OCI-LY1 (cell line): ENCODE measurements at regions not wholly inside any gene's neighbourhood (a gene's known extent, or its start where the extent isn't known, plus 50 kb on each side); places are given as distances from the start of the nearest gene placed in this dataset.

Experiments
- H2AFZ ChIP-seq: fragments of 200-600 bp; sonication (generic), shearing (Covaris generic); 2 replicates; pipeline ENCODE4 v1.6.0; 2014; ENCODE audit warnings: antibody characterized with exemption, mild to moderate bottlenecking, low read length
- H3F3A ChIP-seq: fragments of 200-600 bp; sonication (generic), shearing (Covaris generic); 2 replicates; pipeline ENCODE4 v1.6.0; 2014; ENCODE audit warnings: mild to moderate bottlenecking, antibody characterized with exemption, low read length, moderate library complexity; ENCODE audit not compliant: insufficient read depth
- H3K27ac ChIP-seq: fragments of 200-600 bp; sonication (generic); 2 replicates; pipeline ENCODE4 v1.5.1; 2014; ENCODE audit warnings: low read length, mixed run types, mild to moderate bottlenecking, low read depth; ENCODE audit not compliant: poor library complexity, severe bottlenecking
- H3K27me3 ChIP-seq: fragments of 200-600 bp; sonication (generic); 2 replicates; pipeline ENCODE4 v1.6.0; 2014; ENCODE audit warnings: antibody characterized with exemption, mild to moderate bottlenecking, low read length, moderate library complexity; ENCODE audit not compliant: insufficient read depth
- H3K36me3 ChIP-seq: fragments of 200-600 bp; sonication (generic); 2 replicates; pipeline ENCODE4 v1.6.1; 2014; ENCODE audit warnings: mild to moderate bottlenecking, antibody characterized with exemption, low read length, moderate library complexity, mixed read lengths; ENCODE audit not compliant: insufficient read depth
- H3K4me1 ChIP-seq: fragments of 200-600 bp; sonication (generic); 2 replicates; pipeline ENCODE4 v1.5.1; 2014; ENCODE audit warnings: mild to moderate bottlenecking, low read length, moderate library complexity; ENCODE audit not compliant: insufficient read depth, severe bottlenecking
- H3K4me2 ChIP-seq: fragments of 200-600 bp; sonication (generic), shearing (Covaris generic); 2 replicates; pipeline ENCODE4 v1.6.1; 2014; ENCODE audit warnings: low read length
- H3K4me3 ChIP-seq: fragments of 200-600 bp; sonication (generic); 2 replicates; pipeline ENCODE4 v1.5.1; 2014; ENCODE audit warnings: low read length, low read depth, mild to moderate bottlenecking, mixed read lengths; ENCODE audit not compliant: poor library complexity, severe bottlenecking
- H3K79me2 ChIP-seq: fragments of 200-600 bp; shearing (Covaris generic); 2 replicates; pipeline ENCODE4 v1.6.1; 2016; ENCODE audit warnings: mixed run types, low read length, mixed read lengths; ENCODE audit not compliant: insufficient read depth
- H3K9ac ChIP-seq: fragments of 200-600 bp; sonication (generic), shearing (Covaris generic); 2 replicates; pipeline ENCODE4 v1.6.1; 2014; ENCODE audit warnings: mild to moderate bottlenecking, low read length, mixed read lengths
- H3K9me2 ChIP-seq: fragments of 200-600 bp; sonication (generic), shearing (Covaris generic); 2 replicates; pipeline ENCODE4 v1.6.1; 2014; ENCODE audit warnings: low read depth, mild to moderate bottlenecking, low read length, mixed read lengths
- H3K9me3 ChIP-seq: fragments of 200-600 bp; shearing (Covaris generic); 2 replicates; pipeline ENCODE4 v1.6.1; 2014; ENCODE audit warnings: low read length, mixed read lengths
- H4K20me1 ChIP-seq: fragments of 200-600 bp; sonication (generic), shearing (Covaris generic); 2 replicates; pipeline ENCODE4 v1.6.0; 2016; ENCODE audit warnings: mild to moderate bottlenecking, low read length; ENCODE audit not compliant: insufficient read depth
- EZH2 ChIP-seq: fragments of 200-600 bp; sonication (generic), shearing (Covaris generic); IDR thresholded peaks from 2 replicates; pipeline ENCODE4 v1.8.0; 2017; ENCODE audit warnings: borderline replicate concordance, mixed run types, mild to moderate bottlenecking, antibody characterized with exemption, low read length, moderate library complexity, mixed read lengths
- TF ChIP-seq, protein P1 (sequence below): fragments of 200-600 bp; sonication (generic), shearing (Covaris generic); IDR thresholded peaks from 2 replicates; pipeline ENCODE4 v1.5.1; 2017; ENCODE audit warnings: mild to moderate bottlenecking, antibody characterized with exemption, low read length, moderate library complexity, mixed read lengths

DNA sequence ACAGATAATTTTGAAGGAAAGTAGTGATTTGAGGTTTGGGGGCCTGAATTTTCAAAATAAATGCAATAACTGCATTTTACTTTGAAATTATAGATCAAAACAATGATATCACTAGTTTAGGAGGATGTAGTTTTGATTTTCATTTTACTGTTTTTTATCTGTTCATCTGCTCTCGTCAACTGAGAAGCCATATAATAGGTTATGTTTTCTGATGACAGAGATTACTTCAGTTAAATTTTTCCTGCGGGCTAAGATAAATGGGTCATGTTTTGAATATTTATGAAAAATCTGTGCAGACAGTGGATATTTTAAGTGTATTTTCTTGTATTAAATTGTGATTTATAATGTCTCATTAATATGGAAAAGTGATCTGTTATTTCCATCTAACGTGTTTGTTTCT lies 573.4 kb downstream of the CPS1 start:
- Histone ChIP-seq H3F3A (no peaks in the 10 kb centered on the region), H3K36me3 (no peaks in the 10 kb centered on the region), H3K79me2 (no peaks in the 10 kb centered on the region), H3K4me2 (no peak overlapping the region), H3K9me3 (no peaks in the 10 kb centered on the region), H2AFZ (no peak overlapping the region), H3K9ac (no peak overlapping the region), H3K4me1 (no peaks in the 10 kb centered on the region), H3K4me3 (no peak overlapping the region), H3K27ac (no peak overlapping the region), H3K27me3 (no peaks in the 10 kb centered on the region), H4K20me1 (no peaks in the 10 kb centered on the region), H3K9me2 (no peaks in the 10 kb centered on the region)
- no peak for TF ChIP-seq EZH2
- TF ChIP-seq, protein P1, sequence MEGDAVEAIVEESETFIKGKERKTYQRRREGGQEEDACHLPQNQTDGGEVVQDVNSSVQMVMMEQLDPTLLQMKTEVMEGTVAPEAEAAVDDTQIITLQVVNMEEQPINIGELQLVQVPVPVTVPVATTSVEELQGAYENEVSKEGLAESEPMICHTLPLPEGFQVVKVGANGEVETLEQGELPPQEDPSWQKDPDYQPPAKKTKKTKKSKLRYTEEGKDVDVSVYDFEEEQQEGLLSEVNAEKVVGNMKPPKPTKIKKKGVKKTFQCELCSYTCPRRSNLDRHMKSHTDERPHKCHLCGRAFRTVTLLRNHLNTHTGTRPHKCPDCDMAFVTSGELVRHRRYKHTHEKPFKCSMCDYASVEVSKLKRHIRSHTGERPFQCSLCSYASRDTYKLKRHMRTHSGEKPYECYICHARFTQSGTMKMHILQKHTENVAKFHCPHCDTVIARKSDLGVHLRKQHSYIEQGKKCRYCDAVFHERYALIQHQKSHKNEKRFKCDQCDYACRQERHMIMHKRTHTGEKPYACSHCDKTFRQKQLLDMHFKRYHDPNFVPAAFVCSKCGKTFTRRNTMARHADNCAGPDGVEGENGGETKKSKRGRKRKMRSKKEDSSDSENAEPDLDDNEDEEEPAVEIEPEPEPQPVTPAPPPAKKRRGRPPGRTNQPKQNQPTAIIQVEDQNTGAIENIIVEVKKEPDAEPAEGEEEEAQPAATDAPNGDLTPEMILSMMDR, result no peak

GRCh38 chr2:211132046-211132445 lies 575.6 kb downstream of the CPS1 start:
- H3K27ac ChIP-seq, result no peak overlapping the region
- no peaks in the 10 kb centered on the region for H3K79me2 ChIP-seq
- no peak overlapping the region for H2AFZ ChIP-seq
- no peaks in the 10 kb centered on the region for H3K36me3 ChIP-seq
- H3K4me3 ChIP-seq, result no peak overlapping the region
- H4K20me1 ChIP-seq, result no peaks in the 10 kb centered on the region
- TF ChIP-seq EZH2, result no peak
- TF ChIP-seq, protein P1, result no peak
- no peak overlapping the region for H3K4me2 ChIP-seq
- H3K9me3 ChIP-seq, result no peaks in the 10 kb centered on the region
- H3K27me3 ChIP-seq, result no peaks in the 10 kb centered on the region
- no peaks in the 10 kb centered on the region for H3F3A ChIP-seq
- no peak overlapping the region for H3K9ac ChIP-seq
- H3K4me1 ChIP-seq, result no peaks in the 10 kb centered on the region
- no peaks in the 10 kb centered on the region for H3K9me2 ChIP-seq

DNA sequence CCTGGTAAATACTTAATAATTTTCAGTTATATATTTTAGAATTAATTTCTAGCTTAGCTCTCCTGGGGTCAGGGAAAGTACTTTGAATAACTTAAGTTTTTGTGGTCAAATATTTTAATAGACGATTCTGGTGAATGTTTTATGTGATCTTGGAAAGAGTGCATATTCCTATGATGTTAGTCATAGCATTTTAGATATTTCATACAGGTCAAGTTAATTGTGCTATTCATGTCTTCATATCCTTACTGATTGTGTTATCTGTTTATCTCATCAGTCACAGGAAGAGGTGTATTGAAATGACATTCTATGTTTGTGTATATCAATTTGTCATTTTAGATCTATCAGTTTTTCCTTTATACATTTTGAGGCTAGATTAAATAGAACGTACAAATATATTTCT lies 576.2 kb downstream of the CPS1 start:
- Histone ChIP-seq H3K9ac (no peak overlapping the region), H3K79me2 (no peaks in the 10 kb centered on the region), H3K4me2 (no peak overlapping the region), H2AFZ (no peak overlapping the region), H3K36me3 (no peaks in the 10 kb centered on the region), H3K9me2 (no peaks in the 10 kb centered on the region), H3K4me3 (no peak overlapping the region), H3K27me3 (no peaks in the 10 kb centered on the region), H3K4me1 (no peaks in the 10 kb centered on the region), H3F3A (no peaks in the 10 kb centered on the region), H4K20me1 (no peaks in the 10 kb centered on the region), H3K27ac (no peak overlapping the region), H3K9me3 (no peaks in the 10 kb centered on the region)
- TF ChIP-seq, protein P1, result no peak
- TF ChIP-seq EZH2, result no peak
